SK-MEL-5 (cell line): ENCODE measurements at regions not wholly inside any gene's neighbourhood (a gene's known extent, or its start where the extent isn't known, plus 50 kb on each side); places are given as distances from the start of the nearest gene placed in this dataset.
A peak's percentile ranks its signal among the peaks of the same experiment; 100 is the strongest.

Experiments
- DNase-seq: peaks from one replicate; pipeline ENCODE4 v3.0.0-alpha.2; 2016; ENCODE audit warnings: low read depth, low spot score
- in situ Hi-C: cut with HindIII; loops from 2 replicates; pipeline ENCODE4 v1.10.0; 2016; ENCODE audit warnings: low sequenced_read_pairs, high pct_unique_total_duplicates, low pct_unique_long_range_greater_than_20kb

GRCh38 chr11:88012456-88012855 is 162.8 kb downstream of the RAB38 start:
- in situ Hi-C loops = no loop called here
- DNase-seq = no peak

GRCh38 chr11:87976009-87976408 is 199.2 kb downstream of the RAB38 start:
- in situ Hi-C loops = no loop called here
- no peak for DNase-seq

DNA sequence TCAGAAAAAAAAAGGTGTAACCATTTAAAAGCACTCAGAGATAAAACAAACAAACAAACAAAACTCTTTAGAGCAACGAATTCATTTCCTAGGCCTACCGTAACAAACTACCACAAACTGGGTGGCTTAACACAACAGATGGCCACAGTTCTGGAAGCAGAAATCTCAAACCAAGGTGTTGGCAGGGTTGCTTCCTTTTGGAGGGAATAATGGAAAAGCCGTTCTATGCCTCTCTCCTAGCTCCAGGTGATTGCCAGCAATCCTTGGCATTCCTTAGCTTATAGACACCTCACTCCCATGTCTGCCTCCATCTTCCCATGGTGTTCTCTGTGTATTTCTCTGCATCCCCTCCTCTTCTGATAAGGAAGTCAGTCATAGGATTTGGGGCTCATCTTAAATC is 200.4 kb downstream of the RAB38 start:
- in situ Hi-C loops = no loop called here
- no peak for DNase-seq

DNA sequence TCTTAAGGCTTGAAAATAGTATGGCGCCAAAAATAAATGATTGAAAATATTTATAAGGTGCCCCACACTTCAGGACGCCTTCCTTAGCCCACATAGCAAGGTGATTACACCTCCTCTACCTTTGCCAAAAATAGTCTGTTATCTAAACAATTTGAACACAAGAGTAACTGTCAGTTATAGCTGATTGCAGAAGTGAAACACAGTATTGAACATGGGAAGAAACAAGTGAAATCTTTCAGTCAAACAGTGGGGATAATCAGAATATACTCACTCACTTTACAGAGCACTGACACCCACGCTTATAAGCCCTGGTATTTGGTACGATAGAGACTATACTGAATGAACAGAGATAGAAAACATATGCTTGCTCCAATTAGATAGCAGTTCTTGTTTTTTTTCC is 203.1 kb downstream of the RAB38 start:
- no peak for DNase-seq
- in situ Hi-C loops = no loop called here

DNA sequence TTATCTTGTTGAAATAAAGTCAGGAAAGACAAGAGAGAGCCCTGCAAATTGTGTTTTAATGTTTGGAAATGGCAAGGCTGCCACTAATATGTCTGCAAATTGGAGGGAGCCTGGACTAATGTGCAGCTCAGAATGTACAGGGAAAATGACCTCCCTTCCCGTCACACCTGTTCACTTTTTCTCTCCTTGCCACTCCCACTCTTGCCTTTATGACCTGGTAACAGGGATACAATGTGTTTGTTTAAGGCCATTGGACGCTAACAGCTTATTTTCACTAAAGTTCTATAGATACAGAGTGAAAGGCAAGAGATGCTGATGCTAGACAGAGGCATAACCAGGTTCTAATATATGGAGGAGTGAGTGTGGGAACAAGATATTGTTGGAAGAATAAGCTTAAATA is 203.9 kb downstream of the RAB38 start:
- in situ Hi-C loops = no loop called here
- DNase-seq = no peak

DNA sequence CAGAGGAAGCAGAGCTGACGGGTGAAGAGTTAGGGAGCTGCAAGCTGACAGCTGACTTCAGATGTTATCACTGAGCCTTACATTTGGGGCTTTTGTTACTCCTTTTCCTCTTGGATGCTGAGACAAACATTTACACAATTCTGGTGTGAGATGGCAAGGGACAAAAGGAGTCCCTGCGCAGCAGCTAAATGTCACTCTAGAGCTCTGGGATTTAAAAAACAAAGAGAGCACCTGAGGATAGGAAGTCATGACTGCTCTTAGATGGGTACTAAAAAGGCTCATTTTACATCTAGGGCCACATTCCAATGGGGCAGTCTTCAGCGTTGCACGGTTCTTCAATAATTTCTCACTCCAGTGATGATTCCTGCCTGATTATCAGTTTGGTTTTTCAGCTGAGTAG is 204.5 kb downstream of the RAB38 start:
- DNase-seq = no peak
- in situ Hi-C loops = no loop called here

DNA sequence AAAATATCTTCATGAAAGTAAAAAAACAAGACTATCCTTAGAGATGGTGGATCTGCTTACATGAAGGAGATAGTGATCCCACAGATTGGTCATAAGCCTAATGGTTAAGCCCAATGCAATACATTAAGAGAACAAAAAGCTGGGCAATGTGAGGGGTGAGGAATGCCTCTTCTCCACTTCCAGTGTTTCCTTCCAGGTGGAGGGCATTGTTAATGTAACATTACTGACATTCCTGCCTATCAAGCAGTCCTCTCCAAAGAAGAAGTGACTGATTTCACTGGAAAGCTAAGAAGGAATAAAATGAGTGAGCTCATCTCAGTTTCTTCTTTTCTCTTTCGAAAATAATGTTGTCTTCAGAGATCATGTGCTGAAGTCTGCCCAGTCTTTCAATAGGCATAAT is 207.8 kb downstream of the RAB38 start:
- in situ Hi-C loops = no loop called here
- DNase-seq = no peak

- in situ Hi-C loops = no loop called here
- no peak for DNase-seq
Measured at GRCh38 chr11:87966694-87967093, 208.5 kb downstream of the RAB38 start.

GRCh38 chr11:87966216-87966615 is 209.0 kb downstream of the RAB38 start:
- no peak for DNase-seq
- in situ Hi-C loops = no loop called here

DNA sequence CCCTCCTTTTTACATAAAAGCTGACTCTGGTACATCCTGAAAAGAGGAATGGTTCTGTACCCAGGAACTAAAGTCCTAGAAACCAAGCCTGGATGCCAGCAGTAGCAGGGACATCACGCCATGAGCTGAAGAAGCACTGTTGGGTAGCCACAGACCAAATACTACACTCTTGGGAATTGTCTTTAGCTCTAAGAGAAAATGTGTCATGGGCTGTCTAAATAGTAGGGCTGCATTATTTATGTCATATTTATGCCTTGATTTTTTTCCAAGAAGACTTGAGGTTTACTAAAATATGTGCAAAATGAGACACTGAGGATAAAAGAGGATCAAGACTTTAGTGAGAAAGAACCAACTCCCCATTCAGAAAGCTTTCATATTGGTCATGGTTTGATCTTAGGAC is 213.6 kb downstream of the RAB38 start:
- no peak for DNase-seq
- in situ Hi-C loops = no loop called here

GRCh38 chr11:87957961-87958360 is 217.3 kb downstream of the RAB38 start:
- in situ Hi-C loops = no loop called here
- no peak for DNase-seq

- in situ Hi-C loops = no loop called here
- no peak for DNase-seq
Measured at GRCh38 chr11:87954476-87954875, 220.8 kb downstream of the RAB38 start.

DNA sequence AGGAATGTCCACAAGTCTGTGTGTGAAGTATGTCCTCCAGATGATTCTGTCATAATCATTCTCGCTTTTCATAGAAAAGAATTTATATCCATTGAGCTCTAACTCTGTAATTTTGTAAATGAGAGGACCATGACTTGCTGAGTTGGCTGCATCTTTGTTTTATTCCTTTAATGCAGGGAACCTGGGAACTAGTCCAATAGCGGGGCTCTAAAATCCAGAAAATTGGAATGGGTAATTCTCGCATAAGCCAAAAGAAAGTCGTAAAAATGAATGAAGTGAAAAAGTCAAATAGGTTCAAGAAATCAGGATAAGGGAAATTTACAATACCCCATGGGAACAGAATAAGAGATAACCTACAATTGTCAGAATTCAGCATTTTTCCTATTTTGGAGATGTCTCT is 232.5 kb downstream of the RAB38 start:
- in situ Hi-C loops = no loop called here
- DNase-seq = no peak

- in situ Hi-C loops = no loop called here
- no peak for DNase-seq
Measured at GRCh38 chr11:87934182-87934581, 241.1 kb downstream of the RAB38 start.

GRCh38 chr11:87926250-87926970 is 248.8 kb downstream of the RAB38 start:
- in situ Hi-C loops = no loop called here
- DNase-seq = peak; percentile 37

GRCh38 chr11:87924125-87924524 is 251.1 kb downstream of the RAB38 start:
- DNase-seq = no peak
- in situ Hi-C loops = no loop called here

- DNase-seq = no peak
- in situ Hi-C loops = no loop called here
Measured at GRCh38 chr11:87917111-87917510, 258.1 kb downstream of the RAB38 start.

DNA sequence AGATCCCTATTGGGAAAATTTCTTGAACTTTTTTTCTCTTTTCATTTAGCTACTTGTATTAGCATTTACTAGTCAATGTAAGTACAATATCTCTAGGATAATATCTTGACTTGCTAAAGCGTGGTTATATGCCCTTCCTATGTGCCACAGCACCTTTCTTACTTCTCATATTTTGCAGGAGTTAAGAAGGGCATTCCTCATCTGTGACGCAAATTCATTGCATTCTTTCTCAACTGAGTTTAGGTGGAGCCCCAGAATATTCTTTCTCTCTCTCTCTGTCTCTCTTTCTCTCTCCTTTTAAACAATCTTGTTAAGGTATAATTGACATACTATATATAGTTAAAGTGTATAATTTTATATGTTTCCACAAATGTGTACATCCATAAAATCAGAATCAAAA is 266.1 kb downstream of the RAB38 start:
- no peak for DNase-seq
- in situ Hi-C loops = no loop called here

GRCh38 chr11:87908086-87908485 is 267.2 kb downstream of the RAB38 start:
- in situ Hi-C loops = no loop called here
- no peak for DNase-seq

DNA sequence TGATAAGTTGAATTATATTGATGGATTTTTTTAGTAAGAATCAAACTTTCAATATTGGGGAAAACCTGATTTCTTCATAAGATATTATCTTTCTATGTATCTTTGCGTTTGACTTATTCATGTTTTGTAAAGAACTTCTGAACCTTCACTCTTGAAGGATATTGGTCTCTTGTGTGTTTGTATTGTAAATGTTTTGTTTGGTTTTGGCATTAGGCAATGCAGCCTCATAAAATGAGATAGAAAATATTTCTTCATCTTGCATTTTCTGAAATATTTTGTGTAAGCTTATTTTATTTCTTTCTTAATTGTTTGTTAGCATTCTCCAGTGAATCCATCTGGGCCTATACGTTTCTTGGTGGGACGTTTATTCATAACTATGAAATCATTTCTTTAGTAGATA is 271.9 kb downstream of the RAB38 start:
- in situ Hi-C loops = no loop called here

More for the DNA sequence above, 271.9 kb downstream of the RAB38 start:
- no peak for DNase-seq
